BLaER1 (cell line): ENCODE measurements at regions not wholly inside any gene's neighbourhood (a gene's known extent, or its start where the extent isn't known, plus 50 kb on each side); places are given as distances from the start of the nearest gene placed in this dataset.

Source experiments
- H3K27ac ChIP-seq: shearing (Covaris generic); formaldehyde crosslinking; 2 replicates; pipeline ENCODE4 v1.8.1; 2022
- H3K27me3 ChIP-seq: shearing (Covaris generic); formaldehyde crosslinking; 2 replicates; pipeline ENCODE4 v1.8.1; 2022
- H3K36me3 ChIP-seq: shearing (Covaris generic); formaldehyde crosslinking; 2 replicates; pipeline ENCODE4 v1.8.1; 2022
- H3K4me1 ChIP-seq: shearing (Covaris generic); formaldehyde crosslinking; 2 replicates; pipeline ENCODE4 v1.8.1; 2022
- H3K4me2 ChIP-seq: shearing (Covaris generic); formaldehyde crosslinking; 2 replicates; pipeline ENCODE4 v1.8.1; 2022
- H3K4me3 ChIP-seq: shearing (Covaris generic); formaldehyde crosslinking; 2 replicates; pipeline ENCODE4 v1.8.1; 2022
- H3K9ac ChIP-seq: shearing (Covaris generic); formaldehyde crosslinking; 2 replicates; pipeline ENCODE4 v1.8.1; 2022
- H3K9me3 ChIP-seq: shearing (Covaris generic); formaldehyde crosslinking; 2 replicates; pipeline ENCODE4 v1.8.1; 2022
- H4K20me1 ChIP-seq: shearing (Covaris generic); formaldehyde crosslinking; 2 replicates; pipeline ENCODE4 v1.8.1; 2022
- Cebpa-rat ChIP-seq: shearing (Covaris generic); IDR thresholded peaks from 2 replicates; pipeline ENCODE4 v1.8.1; 2022

- H4K20me1 ChIP-seq: no peaks in the 10 kb centered on the region
- no peaks in the 10 kb centered on the region for H3K36me3 ChIP-seq
- peak overlapping the region; percentile 42 for H3K27ac ChIP-seq
- peaks cover 4% of the 10 kb centered on the region; the same call in 1 of the 2 replicates for H3K9me3 ChIP-seq
- no peak for TF ChIP-seq Cebpa-rat
- H3K27me3 ChIP-seq: no peaks in the 10 kb centered on the region
- no peak overlapping the region for H3K9ac ChIP-seq
- peaks cover 12% of the 10 kb centered on the region for H3K4me1 ChIP-seq
- H3K4me3 ChIP-seq: no peak overlapping the region
- peak overlapping the region; percentile 29 for H3K4me2 ChIP-seq
Measured at GRCh38 chr4:130131536-130131935, 1035.6 kb downstream of the C4orf33 start.

- Histone ChIP-seq H3K4me1 (no peaks in the 10 kb centered on the region), H3K27ac (no peak overlapping the region), H3K36me3 (no peaks in the 10 kb centered on the region), H4K20me1 (no peaks in the 10 kb centered on the region), H3K27me3 (no peaks in the 10 kb centered on the region), H3K4me3 (no peak overlapping the region), H3K9ac (no peak overlapping the region), H3K9me3 (no peaks in the 10 kb centered on the region), H3K4me2 (no peak overlapping the region)
- TF ChIP-seq Cebpa-rat: no peak
Measured at GRCh38 chr4:130141651-130142050, 1045.7 kb downstream of the C4orf33 start.

GRCh38 chr4:130143656-130144055 lies 1047.7 kb downstream of the C4orf33 start:
- no peak overlapping the region for H3K27ac ChIP-seq
- no peaks in the 10 kb centered on the region for H3K36me3 ChIP-seq
- H3K9me3 ChIP-seq: no peaks in the 10 kb centered on the region
- H4K20me1 ChIP-seq: no peaks in the 10 kb centered on the region
- H3K9ac ChIP-seq: no peak overlapping the region
- H3K27me3 ChIP-seq: no peaks in the 10 kb centered on the region
- no peak overlapping the region for H3K4me3 ChIP-seq
- no peaks in the 10 kb centered on the region for H3K4me1 ChIP-seq
- no peak for TF ChIP-seq Cebpa-rat
- H3K4me2 ChIP-seq: no peak overlapping the region

- Histone ChIP-seq H3K36me3 (no peaks in the 10 kb centered on the region), H3K9me3 (no peaks in the 10 kb centered on the region), H4K20me1 (no peaks in the 10 kb centered on the region), H3K4me2 (no peak overlapping the region), H3K27ac (no peak overlapping the region), H3K27me3 (no peaks in the 10 kb centered on the region), H3K4me1 (no peaks in the 10 kb centered on the region), H3K9ac (no peak overlapping the region), H3K4me3 (no peak overlapping the region)
- no peak for TF ChIP-seq Cebpa-rat
Measured at GRCh38 chr4:130146773-130147172, 1050.8 kb downstream of the C4orf33 start.

GRCh38 chr4:130147641-130148040 lies 1051.7 kb downstream of the C4orf33 start:
- no peak overlapping the region for H3K27ac ChIP-seq
- TF ChIP-seq Cebpa-rat: no peak
- no peaks in the 10 kb centered on the region for H3K36me3 ChIP-seq
- no peak overlapping the region for H3K4me3 ChIP-seq
- no peak overlapping the region for H3K9ac ChIP-seq
- H4K20me1 ChIP-seq: no peaks in the 10 kb centered on the region
- H3K4me1 ChIP-seq: no peaks in the 10 kb centered on the region
- no peaks in the 10 kb centered on the region for H3K9me3 ChIP-seq
- H3K27me3 ChIP-seq: no peaks in the 10 kb centered on the region
- no peak overlapping the region for H3K4me2 ChIP-seq

- Histone ChIP-seq H3K27ac (no peak overlapping the region), H3K9ac (no peak overlapping the region), H3K36me3 (no peaks in the 10 kb centered on the region), H3K4me1 (no peaks in the 10 kb centered on the region), H4K20me1 (no peaks in the 10 kb centered on the region), H3K4me2 (no peak overlapping the region), H3K4me3 (no peak overlapping the region), H3K27me3 (no peaks in the 10 kb centered on the region), H3K9me3 (no peaks in the 10 kb centered on the region)
- TF ChIP-seq Cebpa-rat: no peak
Measured at GRCh38 chr4:130154901-130155300, 1058.9 kb downstream of the C4orf33 start.

- H3K4me1 ChIP-seq: no peaks in the 10 kb centered on the region
- no peaks in the 10 kb centered on the region for H4K20me1 ChIP-seq
- no peaks in the 10 kb centered on the region for H3K36me3 ChIP-seq
- no peak overlapping the region for H3K9ac ChIP-seq
- H3K9me3 ChIP-seq: no peaks in the 10 kb centered on the region
- H3K27ac ChIP-seq: no peak overlapping the region
- no peak overlapping the region for H3K4me3 ChIP-seq
- H3K27me3 ChIP-seq: no peaks in the 10 kb centered on the region
- no peak for TF ChIP-seq Cebpa-rat
- no peak overlapping the region for H3K4me2 ChIP-seq
Measured at GRCh38 chr4:130163701-130164100, 1067.7 kb downstream of the C4orf33 start.

- H3K4me1 ChIP-seq: no peaks in the 10 kb centered on the region
- H3K36me3 ChIP-seq: no peaks in the 10 kb centered on the region
- TF ChIP-seq Cebpa-rat: no peak
- H3K9ac ChIP-seq: no peak overlapping the region
- no peaks in the 10 kb centered on the region for H3K27me3 ChIP-seq
- H3K9me3 ChIP-seq: no peaks in the 10 kb centered on the region
- no peaks in the 10 kb centered on the region for H4K20me1 ChIP-seq
- H3K27ac ChIP-seq: no peak overlapping the region
- H3K4me3 ChIP-seq: no peak overlapping the region
- H3K4me2 ChIP-seq: no peak overlapping the region
Measured at GRCh38 chr4:130165381-130165780, 1069.4 kb downstream of the C4orf33 start.

- Histone ChIP-seq H4K20me1 (no peaks in the 10 kb centered on the region), H3K4me3 (no peak overlapping the region), H3K27ac (no peak overlapping the region), H3K9me3 (no peaks in the 10 kb centered on the region), H3K4me2 (no peak overlapping the region), H3K9ac (no peak overlapping the region), H3K27me3 (no peaks in the 10 kb centered on the region), H3K4me1 (no peaks in the 10 kb centered on the region), H3K36me3 (no peaks in the 10 kb centered on the region)
- no peak for TF ChIP-seq Cebpa-rat
Measured at GRCh38 chr4:130172156-130172555, 1076.2 kb downstream of the C4orf33 start.

GRCh38 chr4:130178106-130178505 lies 1082.2 kb downstream of the C4orf33 start:
- Histone ChIP-seq H3K4me3 (no peak overlapping the region), H4K20me1 (no peaks in the 10 kb centered on the region), H3K27me3 (no peaks in the 10 kb centered on the region), H3K9me3 (no peaks in the 10 kb centered on the region), H3K9ac (no peak overlapping the region), H3K4me1 (peaks cover 8% of the 10 kb centered on the region), H3K27ac (no peak overlapping the region), H3K36me3 (no peaks in the 10 kb centered on the region), H3K4me2 (no peak overlapping the region)
- TF ChIP-seq Cebpa-rat: no peak

- Histone ChIP-seq H3K27me3 (no peaks in the 10 kb centered on the region), H3K36me3 (no peaks in the 10 kb centered on the region), H3K9ac (no peak overlapping the region)
Measured at GRCh38 chr4:130183096-130183495, 1087.1 kb downstream of the C4orf33 start.

More at GRCh38 chr4:130183096-130183495, 1087.1 kb downstream of the C4orf33 start:
- H3K9me3 ChIP-seq: no peaks in the 10 kb centered on the region
- no peak for TF ChIP-seq Cebpa-rat
- peaks cover 8% of the 10 kb centered on the region for H3K4me1 ChIP-seq
- no peaks in the 10 kb centered on the region for H4K20me1 ChIP-seq
- H3K27ac ChIP-seq: no peak overlapping the region
- no peak overlapping the region for H3K4me2 ChIP-seq
- H3K4me3 ChIP-seq: no peak overlapping the region
